ENCODE measurements at regions not wholly inside any gene's neighbourhood (a gene's known extent, or its start where the extent isn't known, plus 50 kb on each side); places are given as distances from the start of the nearest gene placed in this dataset.

- no peak for DNase-seq
These were observed 72.4 kb upstream of the NXT1 start for GRCh38 chr20:23278172-23278571.

DNA sequence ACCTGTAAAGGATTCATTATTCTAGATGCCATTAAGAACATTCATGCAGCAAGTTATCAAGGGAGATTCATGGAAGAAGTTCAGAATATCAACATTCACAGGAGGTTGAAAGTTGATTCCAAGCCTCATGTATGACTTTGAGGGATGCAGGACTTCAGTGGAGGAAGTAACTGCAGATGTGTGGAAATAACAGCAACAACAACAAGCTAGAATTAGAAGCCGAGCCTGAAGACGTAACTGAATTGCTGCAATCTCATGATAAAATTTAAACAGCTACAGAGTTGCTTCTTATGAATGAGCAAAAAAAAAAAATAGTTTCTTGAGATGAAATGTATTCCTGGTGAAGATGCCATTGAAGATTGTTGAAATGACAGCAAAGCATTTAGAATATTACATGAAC, 73.3 kb upstream of the NXT1 start:
- no peak for DNase-seq

- DNase-seq = no peak
These were observed 76.8 kb upstream of the NXT1 start for GRCh38 chr20:23273776-23274175.

DNA sequence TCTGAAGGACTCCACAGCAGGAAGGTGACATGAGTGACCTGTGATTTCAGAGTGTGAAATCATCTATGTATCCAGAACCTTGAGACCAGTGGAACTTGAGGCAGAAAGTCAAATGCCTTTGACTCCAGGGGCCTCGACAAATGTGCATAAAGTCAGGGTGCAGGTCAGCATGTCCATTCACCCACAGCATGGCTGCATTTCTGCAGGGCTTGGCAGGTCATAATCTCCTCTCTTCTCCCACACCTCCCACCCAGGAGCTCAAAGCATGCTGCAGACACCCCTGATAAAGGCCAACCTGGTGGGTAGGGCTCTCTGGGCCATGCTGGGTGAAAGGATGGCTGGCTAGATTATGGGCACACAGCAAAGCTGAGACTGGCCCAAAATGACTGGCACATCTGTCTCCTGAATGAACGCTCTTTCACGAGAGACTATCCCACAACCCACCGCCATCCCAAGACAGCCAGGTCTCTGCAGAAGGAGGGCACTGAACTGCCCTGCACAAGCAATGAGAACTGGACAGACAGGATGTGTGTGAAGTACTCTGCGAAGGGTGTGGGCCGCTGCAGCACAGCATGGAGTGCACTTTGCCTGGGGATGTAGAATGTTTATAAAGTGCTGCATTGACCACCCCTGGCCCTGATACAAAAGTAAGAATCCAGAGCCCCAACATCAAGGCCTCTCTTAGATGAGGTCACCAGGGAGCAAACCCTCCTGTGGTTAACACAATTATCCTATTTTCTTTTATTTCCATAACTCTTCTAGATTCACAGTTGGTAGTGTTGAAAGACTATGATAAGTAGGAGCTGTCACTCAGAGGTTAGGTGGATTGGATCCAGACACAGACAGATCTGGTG, 78.2 kb upstream of the NXT1 start:
- DNase-seq = no peak

DNA sequence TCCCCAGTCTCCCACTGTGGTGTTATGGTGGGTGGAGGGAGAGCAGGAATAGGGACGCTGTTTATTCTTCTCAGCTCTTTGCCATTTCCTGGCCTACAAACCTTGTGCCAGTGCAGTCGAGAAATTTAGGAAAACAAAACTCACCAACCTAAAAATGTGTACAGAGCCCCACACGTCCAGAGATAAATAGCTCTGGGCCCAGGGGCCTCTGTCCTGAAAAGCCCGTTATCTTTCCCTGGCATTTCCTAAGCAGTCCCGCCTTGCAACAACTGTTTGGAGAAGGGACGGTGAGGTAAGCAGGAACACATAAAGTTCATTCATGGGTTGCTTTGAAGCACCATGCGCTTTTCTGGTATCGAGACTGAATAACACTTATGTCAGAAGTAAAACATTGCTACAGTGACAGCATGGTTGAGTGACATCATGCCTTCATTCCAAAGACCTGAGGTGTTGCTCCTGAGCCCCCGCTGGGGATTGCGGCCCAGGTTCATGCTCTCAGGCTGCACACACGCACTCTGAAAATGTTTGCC, 80.1 kb upstream of the NXT1 start:
- DNase-seq = no peak

- DNase-seq = no peak
These were observed 80.6 kb upstream of the NXT1 start for GRCh38 chr20:23269954-23270353.

GRCh38 chr20:23268792-23269354, 81.7 kb upstream of the NXT1 start:
- DNase-seq = no peak

DNA sequence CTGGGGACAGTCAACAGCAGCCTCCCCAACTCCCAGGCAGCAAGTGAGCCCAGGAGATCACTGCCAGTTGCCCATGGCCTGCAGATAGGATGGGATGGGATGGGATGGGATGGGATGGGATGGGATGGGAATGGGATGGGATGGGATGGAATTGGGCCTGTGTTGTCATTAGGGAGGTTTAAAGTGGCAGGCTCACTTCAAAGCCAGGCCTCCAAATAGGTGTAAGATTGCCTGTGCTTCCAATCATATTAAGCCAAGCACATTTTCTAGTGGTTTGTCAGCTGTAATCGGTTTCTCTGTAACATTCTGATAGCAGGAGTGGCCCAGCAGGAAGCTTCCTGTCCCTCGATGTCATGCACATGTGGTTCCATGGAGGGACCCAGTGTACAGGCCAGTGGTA, 82.7 kb upstream of the NXT1 start:
- DNase-seq = no peak

GRCh38 chr20:23266530-23267398, 83.8 kb upstream of the NXT1 start:
- DNase-seq = no peak

GRCh38 chr20:23265226-23265625, 85.4 kb upstream of the NXT1 start:
- DNase-seq = no peak

DNA sequence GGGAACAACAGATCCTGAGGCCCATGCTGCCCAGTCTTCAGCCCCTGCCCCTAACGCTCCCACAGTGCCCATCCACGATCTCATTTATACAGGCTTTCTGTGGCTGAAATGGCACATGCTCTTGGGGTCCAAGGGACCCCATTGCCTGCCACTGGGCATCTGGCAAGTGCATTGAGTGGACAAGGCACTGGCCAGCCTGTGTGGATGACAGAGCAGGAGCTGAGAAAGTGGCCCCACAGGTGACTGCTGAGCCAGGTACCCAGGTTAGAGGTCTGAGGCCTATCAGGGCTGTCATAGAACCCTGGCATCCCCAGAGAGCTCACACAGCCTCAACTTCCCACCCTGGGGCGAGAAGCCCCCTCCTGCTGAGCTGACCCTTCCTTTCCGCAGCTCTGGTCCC, 86.0 kb upstream of the NXT1 start:
- DNase-seq = no peak

DNA sequence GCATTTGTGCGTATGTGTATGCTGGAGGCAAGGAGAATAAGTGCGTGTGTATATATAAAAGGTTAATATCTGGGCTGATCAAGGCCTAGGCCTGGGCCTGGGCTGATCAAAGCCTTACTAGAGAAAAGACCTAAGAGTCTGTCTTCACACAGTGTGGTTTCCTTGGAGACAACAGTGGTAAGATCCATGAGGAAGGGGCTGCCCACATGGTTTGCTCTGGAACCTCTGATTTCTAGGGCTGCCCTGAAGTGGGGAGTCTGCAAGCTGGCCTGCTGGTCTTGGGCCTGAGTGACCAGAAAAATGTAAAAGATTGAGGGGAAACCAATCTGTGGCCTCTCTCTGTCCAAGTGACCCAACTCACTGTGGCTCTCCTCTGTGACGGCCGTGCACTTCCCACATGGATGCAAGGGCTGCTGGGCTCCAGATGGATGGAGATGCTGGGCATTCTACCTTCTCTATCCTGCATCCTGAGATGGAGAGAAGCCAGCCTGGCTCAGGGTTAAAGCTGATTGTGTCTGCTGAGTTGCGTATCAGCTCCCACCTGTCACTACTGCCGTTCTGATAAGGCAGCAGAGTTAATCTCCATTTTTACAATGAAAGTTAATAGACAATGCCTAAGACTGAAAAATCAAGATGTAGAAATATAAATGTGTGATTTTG, 90.3 kb upstream of the NXT1 start:
- DNase-seq = no peak

DNA sequence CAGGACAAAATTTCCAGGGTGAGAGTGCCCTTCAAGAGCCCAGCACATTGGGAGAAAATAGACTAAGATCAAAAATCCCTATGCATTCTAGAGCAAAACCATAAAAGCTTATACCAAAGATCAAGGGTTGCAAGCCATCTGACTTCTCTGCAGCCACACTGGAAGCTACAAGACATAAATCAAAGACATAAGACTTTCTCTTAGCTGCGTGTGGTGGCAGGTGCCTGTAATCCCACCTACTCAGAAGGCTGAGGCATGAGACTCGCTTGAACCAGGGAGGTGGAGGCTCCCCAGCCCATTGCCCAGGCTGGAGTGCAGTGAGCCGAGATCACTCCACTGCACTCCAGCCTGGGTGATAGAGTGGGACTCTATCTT, 91.9 kb upstream of the NXT1 start:
- no peak for DNase-seq

GRCh38 chr20:23257848-23258746, 92.5 kb upstream of the NXT1 start:
- peak; percentile 21 for DNase-seq

DNA sequence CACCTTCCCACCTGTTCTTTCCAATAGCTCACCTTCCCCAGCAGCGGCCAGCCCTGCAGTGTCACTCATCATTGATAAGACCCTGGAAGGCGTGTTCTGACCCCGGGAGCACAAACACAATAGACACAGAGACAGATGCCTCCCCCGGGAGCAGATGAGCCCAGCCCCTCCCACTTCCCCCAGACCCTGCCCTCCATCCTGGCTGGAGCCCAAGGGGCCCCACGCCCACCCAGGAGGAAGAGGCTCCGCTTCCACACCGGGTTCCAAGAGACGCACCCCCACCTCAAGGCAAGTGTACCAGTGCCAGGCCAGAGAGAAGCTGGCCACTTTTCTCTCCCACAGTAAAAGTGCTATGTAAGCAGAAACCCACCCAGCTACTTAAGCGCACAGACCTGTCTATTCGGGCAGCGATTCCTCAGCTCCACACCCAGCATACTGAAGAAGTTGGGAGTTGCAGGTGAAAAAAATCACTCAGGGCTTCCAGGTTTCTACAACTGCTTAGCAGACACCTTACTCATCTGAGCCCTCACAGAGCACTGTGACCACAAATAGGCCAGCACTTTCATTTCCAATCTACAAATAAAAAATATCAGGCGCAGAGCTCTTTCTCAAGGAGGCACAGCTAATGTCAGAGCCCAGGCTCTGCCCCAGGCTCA, 93.4 kb upstream of the NXT1 start:
- no peak for DNase-seq

DNA sequence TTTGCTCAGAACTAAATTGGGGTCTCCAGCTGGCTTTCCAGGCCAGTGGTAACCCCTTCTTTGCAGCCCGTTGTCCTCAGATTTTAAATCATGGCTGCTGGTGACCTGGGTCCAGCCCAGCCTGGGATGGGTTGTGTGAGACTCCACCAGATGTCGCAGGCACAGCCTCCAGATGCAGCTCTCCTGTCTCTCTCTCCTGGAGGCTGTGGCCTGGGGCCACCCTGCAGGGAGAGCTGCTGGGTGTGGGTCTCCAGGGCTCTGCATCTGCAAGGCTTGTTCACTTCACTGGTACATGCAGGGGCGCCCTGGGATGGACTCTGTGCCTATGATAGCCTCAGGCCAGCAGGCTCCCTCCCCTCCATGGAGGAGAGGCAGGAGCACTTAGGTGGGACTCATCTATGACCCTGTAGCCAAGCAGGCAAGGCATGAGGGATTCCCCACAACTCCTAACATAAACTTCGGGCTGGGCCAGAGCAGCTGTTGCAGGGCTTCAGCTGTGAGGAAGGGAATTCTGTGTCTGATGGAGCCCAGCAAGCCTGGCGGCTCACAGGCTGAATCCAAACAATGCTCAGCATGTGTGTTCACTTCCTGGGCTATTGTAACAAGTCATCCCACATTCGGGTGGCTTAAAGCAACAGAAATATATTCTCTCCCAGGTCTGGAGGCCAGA, 94.7 kb upstream of the NXT1 start:
- no peak for DNase-seq

DNA sequence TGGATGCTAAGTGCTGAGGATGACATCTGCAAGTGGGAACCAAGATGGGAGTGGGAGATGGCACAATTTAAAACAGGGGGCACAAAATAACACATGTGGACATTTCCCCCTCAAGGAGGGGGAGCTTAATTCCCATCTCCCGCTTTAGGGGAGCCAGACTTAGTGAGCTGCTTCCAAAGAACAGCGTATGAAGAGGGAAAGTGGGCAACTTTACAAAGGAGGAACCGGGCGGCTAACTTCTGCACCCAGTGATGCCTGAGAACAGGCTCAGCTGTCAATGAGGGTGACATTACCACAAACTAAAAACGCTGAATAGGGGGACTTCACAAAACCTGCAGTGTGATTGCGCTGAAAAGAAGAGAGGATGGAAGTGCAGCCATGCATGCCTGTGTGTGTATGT, 95.5 kb upstream of the NXT1 start:
- no peak for DNase-seq

DNA sequence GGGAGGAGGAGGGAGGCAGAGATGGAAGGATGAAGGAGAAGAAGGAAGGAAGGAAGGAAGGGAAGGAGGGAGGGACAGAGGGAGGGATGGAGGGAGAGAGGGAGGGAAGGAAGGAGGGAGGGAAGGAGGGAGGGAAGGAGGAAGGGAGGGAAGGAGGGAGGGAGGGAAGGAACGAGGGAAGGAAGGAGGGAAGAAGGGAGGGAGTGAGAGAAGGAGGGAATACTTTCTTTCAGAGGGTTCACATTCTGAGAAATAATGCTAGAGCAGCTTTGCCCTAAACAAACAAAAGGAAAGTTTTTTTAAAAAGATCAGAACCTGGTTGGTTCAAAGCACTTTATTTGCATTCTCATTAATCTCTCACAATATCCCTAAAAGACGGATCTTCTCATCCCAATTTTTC, 96.1 kb upstream of the NXT1 start:
- DNase-seq = no peak

DNA sequence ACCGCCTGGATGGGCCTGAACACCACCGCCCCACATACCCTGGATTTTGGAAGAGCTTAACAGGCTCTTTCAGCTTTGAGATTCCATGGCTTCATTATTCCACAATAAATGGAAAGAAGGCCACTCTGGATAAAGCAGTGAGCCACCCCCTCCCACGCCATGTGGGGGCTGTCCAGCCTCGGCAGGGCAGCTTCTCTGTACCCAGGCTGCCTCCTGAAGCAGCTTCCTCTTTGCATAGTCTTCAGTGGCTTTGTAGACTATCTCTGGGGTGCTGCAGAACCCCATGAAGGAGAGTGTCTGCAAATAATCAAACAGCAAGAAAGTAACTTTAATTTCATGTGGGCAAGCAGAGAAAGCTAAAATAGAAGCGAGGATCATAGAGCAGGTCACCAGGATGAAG, 96.6 kb upstream of the NXT1 start:
- DNase-seq = no peak

DNA sequence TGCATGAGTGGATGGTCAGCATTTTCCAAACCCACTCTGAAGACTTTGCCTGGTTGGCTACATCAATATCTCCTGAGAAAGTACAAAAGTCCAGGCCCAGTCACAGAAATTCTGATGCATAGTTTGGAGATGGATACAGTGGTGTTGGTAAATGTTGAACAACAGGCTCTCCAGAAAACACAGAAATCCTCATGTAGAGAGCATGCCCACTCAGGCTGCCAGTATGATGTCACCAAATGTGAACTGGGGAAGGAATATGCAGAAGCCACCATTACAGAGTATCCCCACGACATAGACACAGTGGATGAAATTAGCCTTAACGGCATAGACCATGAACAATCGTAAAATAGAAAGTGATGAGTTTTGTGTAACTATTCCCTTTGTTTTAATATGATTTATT, 97.1 kb upstream of the NXT1 start:
- DNase-seq = no peak

DNA sequence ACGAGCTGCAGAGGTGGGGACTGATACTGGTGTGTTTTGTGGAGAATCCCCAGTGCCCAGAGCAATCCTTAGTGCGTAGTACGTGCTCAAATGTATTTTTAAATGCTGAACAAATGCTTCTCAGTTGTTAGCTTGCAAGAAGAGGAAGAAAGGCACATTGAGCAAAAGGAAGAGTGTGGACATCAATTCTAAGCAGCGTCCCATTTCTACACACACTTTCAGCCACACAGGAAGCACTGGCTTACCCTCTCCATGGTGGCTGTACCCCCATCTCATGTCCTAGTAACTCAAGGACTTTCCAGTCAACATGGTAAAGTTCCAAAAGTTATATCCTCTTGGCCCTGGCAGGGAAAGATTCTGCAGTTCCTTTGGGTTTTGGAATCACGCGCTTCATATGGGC, 98.8 kb upstream of the NXT1 start:
- DNase-seq = peak; percentile 39
